SK-N-SH treated with all-trans-retinoic acid at 6 μM for 48 hours (cell line): ENCODE measurements at regions not wholly inside any gene's neighbourhood (a gene's known extent, or its start where the extent isn't known, plus 50 kb on each side); places are given as distances from the start of the nearest gene placed in this dataset.

Source experiments
- ATAC-seq: fragments of 200-7000 bp; cut with Tn5 transposase; 3 replicates; pipeline ENCODE4 v1.9.1; 2020; ENCODE audit warnings: mild to moderate bottlenecking, moderate library complexity
- ARNTL ChIP-seq: fragments of 450-650 bp; formaldehyde crosslinking; IDR thresholded peaks from 2 replicates; pipeline ENCODE4 v1.5.0; 2020; ENCODE audit warnings: low read depth, mild to moderate bottlenecking, moderate library complexity, borderline replicate concordance
- BACH2 ChIP-seq: fragments of 250-450 bp; sonication (Bioruptor Pico); IDR thresholded peaks from 2 replicates; pipeline ENCODE4 v1.9.0; 2021; ENCODE audit warnings: mild to moderate bottlenecking, borderline replicate concordance
- CREB5 ChIP-seq: fragments of 250-450 bp; sonication (Bioruptor Pico); IDR thresholded peaks from 2 replicates; pipeline ENCODE4 v1.5.1; 2020; ENCODE audit warnings: low read depth, mild to moderate bottlenecking, moderate library complexity
- CSDC2 ChIP-seq: fragments of 250-450 bp; sonication (Bioruptor Pico); IDR thresholded peaks from 2 replicates; pipeline ENCODE4 v1.5.0; 2020; ENCODE audit warnings: mild to moderate bottlenecking, moderate library complexity
- CSRNP3 ChIP-seq: fragments of 250-450 bp; sonication (Bioruptor Pico); IDR thresholded peaks from 2 replicates; pipeline ENCODE4 v1.5.1; 2021; ENCODE audit warnings: mild to moderate bottlenecking, moderate library complexity
- ESRRG ChIP-seq: fragments of 250-450 bp; sonication (Bioruptor Pico); IDR thresholded peaks from 2 replicates; pipeline ENCODE4 v1.6.1; 2021; ENCODE audit warnings: mild to moderate bottlenecking
- GLIS3 ChIP-seq: fragments of 250-450 bp; sonication (Bioruptor Pico); IDR thresholded peaks from 2 replicates; pipeline ENCODE4 v1.5.0; 2020; ENCODE audit warnings: mild to moderate bottlenecking, moderate library complexity
- ISL1 ChIP-seq: fragments of 250-450 bp; sonication (Bioruptor Pico); IDR thresholded peaks from 2 replicates; pipeline ENCODE4 v2.1.2; 2022; ENCODE audit warnings: mild to moderate bottlenecking, moderate library complexity
- OSR1 ChIP-seq: fragments of 250-450 bp; sonication (Bioruptor Pico); IDR thresholded peaks from 2 replicates; pipeline ENCODE4 v1.8.0; 2022; ENCODE audit warnings: moderate library complexity, mild to moderate bottlenecking, inconsistent platforms
- PPARA ChIP-seq: fragments of 250-450 bp; sonication (Bioruptor Pico); IDR thresholded peaks from 2 replicates; pipeline ENCODE4 v1.5.0; 2020; ENCODE audit warnings: mild to moderate bottlenecking, borderline replicate concordance
- RARB ChIP-seq: fragments of 250-450 bp; sonication (Bioruptor Pico); IDR thresholded peaks from 2 replicates; pipeline ENCODE4 v1.8.0; 2021; ENCODE audit warnings: mild to moderate bottlenecking, moderate library complexity
- SNAI2 ChIP-seq: fragments of 250-450 bp; sonication (Bioruptor Pico); IDR thresholded peaks from 2 replicates; pipeline ENCODE4 v1.5.0; 2020; ENCODE audit warnings: mild to moderate bottlenecking, moderate library complexity
- TCF4 ChIP-seq: fragments of 250-450 bp; sonication (Bioruptor Pico); IDR thresholded peaks from 2 replicates; pipeline ENCODE4 v1.8.0; 2021; ENCODE audit warnings: mild to moderate bottlenecking, moderate library complexity, borderline replicate concordance
- TOX ChIP-seq: fragments of 250-450 bp; sonication (Bioruptor Pico); IDR thresholded peaks from 2 replicates; pipeline ENCODE4 v1.8.0; 2021; ENCODE audit warnings: mild to moderate bottlenecking, moderate library complexity, borderline replicate concordance
- TSHZ2 ChIP-seq: fragments of 250-450 bp; sonication (Bioruptor Pico); IDR thresholded peaks from 2 replicates; pipeline ENCODE4 v1.5.0; 2020; ENCODE audit warnings: mild to moderate bottlenecking, moderate library complexity
- ZC3H10 ChIP-seq: fragments of 250-450 bp; sonication (Bioruptor Pico); IDR thresholded peaks from 2 replicates; pipeline ENCODE4 v1.5.1; 2021; ENCODE audit warnings: mild to moderate bottlenecking, moderate library complexity
- ZFP3 ChIP-seq: fragments of 250-450 bp; sonication (Bioruptor Pico); IDR thresholded peaks from 2 replicates; pipeline ENCODE4 v1.5.0; 2020; ENCODE audit warnings: mild to moderate bottlenecking, moderate library complexity
- ZFP30 ChIP-seq: fragments of 450-650 bp; formaldehyde crosslinking; IDR thresholded peaks from 2 replicates; pipeline ENCODE4 v1.5.0; 2022; ENCODE audit warnings: mild to moderate bottlenecking, moderate library complexity
- ZNF8 ChIP-seq: fragments of 450-650 bp; formaldehyde crosslinking; IDR thresholded peaks from 2 replicates; pipeline ENCODE4 v1.5.0; 2020; ENCODE audit warnings: mild to moderate bottlenecking, moderate library complexity
- TF ChIP-seq, protein P1 (sequence below): fragments of 250-450 bp; sonication (Bioruptor Pico); IDR thresholded peaks from 2 replicates; pipeline ENCODE4 v1.8.0; 2021; ENCODE audit warnings: low read depth, mild to moderate bottlenecking, moderate library complexity, borderline replicate concordance

DNA sequence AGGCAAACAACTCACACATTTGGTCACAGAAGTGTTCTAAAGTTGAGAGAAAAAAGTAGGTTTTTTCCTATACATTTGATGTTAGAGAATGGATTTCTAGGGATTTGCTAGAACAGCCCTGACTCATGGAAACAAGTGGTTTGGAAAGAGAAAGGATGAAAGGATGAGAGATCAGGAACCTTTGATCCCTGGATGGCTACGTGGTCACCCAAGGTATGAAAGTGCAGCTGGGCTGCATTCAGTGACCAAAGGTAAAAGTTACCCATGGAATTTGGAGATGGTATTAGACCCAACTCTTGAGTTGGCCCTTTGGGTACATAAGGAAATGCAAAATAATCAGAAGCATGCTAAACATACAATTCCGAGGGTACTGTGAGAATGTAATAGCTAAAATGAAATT is 61.3 kb upstream of the SPIN1 start:
- TF ChIP-seq ZFP30 (CRISPR knock-in tag) = no peak
- ATAC-seq = no peak

DNA sequence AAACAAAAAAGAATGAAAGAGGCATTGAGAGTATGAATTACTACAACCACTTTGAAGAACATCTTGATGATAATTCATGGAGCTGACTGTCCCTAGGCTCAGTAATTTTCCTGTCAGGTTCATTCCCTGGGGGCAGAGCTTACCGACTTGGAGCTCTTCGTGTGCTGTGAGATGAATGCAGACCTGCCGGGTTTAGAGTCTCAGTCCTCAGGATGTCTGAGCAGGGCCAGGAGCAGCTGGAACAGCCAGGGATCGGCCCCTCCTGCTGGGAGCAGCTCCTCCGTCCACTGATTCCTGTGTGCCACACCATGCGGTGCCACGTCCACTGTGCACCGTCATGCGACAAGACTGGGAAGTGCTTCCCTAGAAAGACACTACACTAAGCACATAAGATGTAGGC is 62.2 kb upstream of the SPIN1 start:
- no peak for ATAC-seq
- no peak for TF ChIP-seq ISL1 (CRISPR knock-in tag)
- TF ChIP-seq CSRNP3 (CRISPR knock-in tag) = no peak

DNA sequence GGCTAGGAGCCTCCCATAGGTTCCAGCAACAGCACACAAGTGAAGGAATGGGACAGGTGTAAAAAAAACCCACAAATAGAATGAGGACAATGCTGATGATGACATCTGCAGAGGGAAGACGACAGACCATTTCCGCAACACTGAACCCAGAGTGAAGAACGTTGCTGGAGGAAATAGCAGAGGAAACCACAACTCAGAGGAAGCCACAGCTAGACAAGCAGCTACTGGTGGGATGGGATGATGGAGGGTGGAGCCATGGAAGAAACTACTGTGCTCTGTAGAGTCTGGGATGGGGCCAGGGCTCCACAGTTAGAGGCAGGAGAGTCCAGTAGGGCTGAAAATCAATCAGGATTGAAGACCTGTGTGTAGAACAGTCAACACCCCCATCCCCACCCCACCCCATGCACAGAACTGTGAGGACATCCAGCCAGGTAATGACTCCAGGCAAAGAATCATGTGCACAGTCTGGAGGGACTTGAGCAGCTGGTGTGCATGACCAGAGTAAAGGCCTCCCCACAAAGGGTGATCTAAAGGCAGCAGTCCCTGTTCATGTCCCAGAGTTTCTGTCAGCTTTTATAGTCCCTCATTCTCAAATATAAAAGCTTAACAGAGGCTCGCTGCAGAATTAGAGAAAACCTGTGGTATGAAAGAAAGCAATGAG is 65.2 kb upstream of the SPIN1 start:
- no peak for ATAC-seq

GRCh38 chr9:88321764-88322163 is 66.5 kb upstream of the SPIN1 start:
- ATAC-seq = no peak
- TF ChIP-seq ARNTL (CRISPR knock-in tag) (no peak), PPARA (CRISPR knock-in tag) (no peak), ZFP3 (CRISPR knock-in tag) (no peak), BACH2 (no peak), RARB (no peak), CSDC2 (no peak), TSHZ2 (CRISPR knock-in tag) (no peak), ZFP30 (CRISPR knock-in tag) (no peak), ESRRG (CRISPR knock-in tag) (no peak), CSRNP3 (CRISPR knock-in tag) (no peak), TCF4 (CRISPR knock-in tag) (no peak), TOX (CRISPR knock-in tag) (no peak)
- TF ChIP-seq, protein P1, sequence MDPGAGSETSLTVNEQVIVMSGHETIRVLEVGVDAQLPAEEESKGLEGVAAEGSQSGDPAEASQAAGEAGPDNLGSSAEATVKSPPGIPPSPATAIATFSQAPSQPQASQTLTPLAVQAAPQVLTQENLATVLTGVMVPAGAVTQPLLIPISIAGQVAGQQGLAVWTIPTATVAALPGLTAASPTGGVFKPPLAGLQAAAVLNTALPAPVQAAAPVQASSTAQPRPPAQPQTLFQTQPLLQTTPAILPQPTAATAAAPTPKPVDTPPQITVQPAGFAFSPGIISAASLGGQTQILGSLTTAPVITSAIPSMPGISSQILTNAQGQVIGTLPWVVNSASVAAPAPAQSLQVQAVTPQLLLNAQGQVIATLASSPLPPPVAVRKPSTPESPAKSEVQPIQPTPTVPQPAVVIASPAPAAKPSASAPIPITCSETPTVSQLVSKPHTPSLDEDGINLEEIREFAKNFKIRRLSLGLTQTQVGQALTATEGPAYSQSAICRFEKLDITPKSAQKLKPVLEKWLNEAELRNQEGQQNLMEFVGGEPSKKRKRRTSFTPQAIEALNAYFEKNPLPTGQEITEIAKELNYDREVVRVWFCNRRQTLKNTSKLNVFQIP = no peak

More for the DNA sequence above, 65.2 kb upstream of the SPIN1 start:
- no peak for TF ChIP-seq OSR1 (CRISPR knock-in tag)
- no peak for TF ChIP-seq CSRNP3 (CRISPR knock-in tag)
- TF ChIP-seq ESRRG (CRISPR knock-in tag) = no peak
- TF ChIP-seq SNAI2 = no peak
- TF ChIP-seq CSDC2 = no peak
- TF ChIP-seq BACH2 = no peak
- TF ChIP-seq, protein P1 = no peak
- TF ChIP-seq PPARA (CRISPR knock-in tag) = no peak
- TF ChIP-seq ZNF8 (CRISPR knock-in tag) = no peak
- TF ChIP-seq CREB5 = no peak
- no peak for TF ChIP-seq ZC3H10
- TF ChIP-seq GLIS3 (CRISPR knock-in tag) = no peak
- no peak for TF ChIP-seq ARNTL (CRISPR knock-in tag)
- no peak for TF ChIP-seq RARB
